ENCODE measurements at regions not wholly inside any gene's neighbourhood (a gene's known extent, or its start where the extent isn't known, plus 50 kb on each side); places are given as distances from the start of the nearest gene placed in this dataset.

DNA sequence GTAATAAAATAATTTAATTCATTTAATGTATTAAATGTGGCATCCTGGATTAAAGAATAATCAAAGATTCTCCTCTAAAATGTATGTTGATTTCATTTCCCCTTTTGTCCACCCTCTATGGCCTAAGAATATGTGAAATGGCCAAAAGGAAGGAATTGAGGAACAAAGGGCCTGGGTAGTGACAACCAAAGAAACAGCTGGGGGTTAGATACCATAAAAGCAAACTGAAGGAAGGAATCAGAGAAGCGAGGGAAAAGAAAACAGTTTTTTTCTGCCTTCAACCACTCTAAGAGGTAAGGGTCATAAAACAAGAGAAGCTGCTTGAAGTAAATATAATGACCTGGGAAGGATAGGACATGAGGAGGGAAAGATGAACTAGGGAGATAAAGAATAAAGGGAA lies 139.3 kb downstream of the FAM76B start:
- no peak overlapping the region for H3K4me3 ChIP-seq (ENCODE audit: low read depth in 1 of 2, low read length in 1 of 2)

GRCh38 chr11:95647871-95648270 lies 141.7 kb downstream of the FAM76B start:
- Histone ChIP-seq H3K4me1 (ENCODE audit: control insufficient read depth in 1 of 2, insufficient read depth in 1 of 2, low read depth in 1 of 2, low read length in 1 of 2) (peaks cover 9 to 16% of the 10 kb centered on the region in 2 experiments), H3K27me3 (no peaks in the 10 kb centered on the region), H3K36me3 (no peaks in the 10 kb centered on the region), H3K4me3 (ENCODE audit: low read depth in 1 of 2, low read length in 1 of 2) (no peak overlapping the region), H3K27ac (no peak overlapping the region), H3K9me3 (no peaks in the 10 kb centered on the region)
- TF ChIP-seq CTCF (IDR thresholded peaks at IDR 0.05): no peak

More for the DNA sequence above, 139.3 kb downstream of the FAM76B start:
- no peaks in the 10 kb centered on the region for H3K27me3 ChIP-seq
- H3K4me1 ChIP-seq (ENCODE audit: control insufficient read depth in 1 of 2, insufficient read depth in 1 of 2, low read depth in 1 of 2, low read length in 1 of 2): peaks cover 9 to 16% of the 10 kb centered on the region in 2 experiments
- H3K27ac ChIP-seq: peak overlapping the region; percentile 13
- no peak for TF ChIP-seq CTCF (IDR thresholded peaks at IDR 0.05)
- H3K9me3 ChIP-seq: no peaks in the 10 kb centered on the region
- H3K36me3 ChIP-seq: no peaks in the 10 kb centered on the region

GRCh38 chr11:95647355-95647754 lies 142.2 kb downstream of the FAM76B start:
- Histone ChIP-seq H3K36me3 (no peaks in the 10 kb centered on the region), H3K27ac (no peak overlapping the region), H3K27me3 (no peaks in the 10 kb centered on the region), H3K9me3 (no peaks in the 10 kb centered on the region), H3K4me3 (ENCODE audit: low read depth in 1 of 2, low read length in 1 of 2) (no peak overlapping the region), H3K4me1 (ENCODE audit: control insufficient read depth in 1 of 2, insufficient read depth in 1 of 2, low read depth in 1 of 2, low read length in 1 of 2) (peaks cover 9 to 16% of the 10 kb centered on the region in 2 experiments)
- no peak for TF ChIP-seq CTCF (IDR thresholded peaks at IDR 0.05)

GRCh38 chr11:95641495-95641894 lies 148.1 kb downstream of the FAM76B start:
- no peak for TF ChIP-seq CTCF (IDR thresholded peaks at IDR 0.05)
- no peak overlapping the region for H3K27ac ChIP-seq

GRCh38 chr11:95638501-95638900 lies 151.1 kb downstream of the FAM76B start:
- TF ChIP-seq CTCF (IDR thresholded peaks at IDR 0.05): no peak
- Histone ChIP-seq H3K4me1 (ENCODE audit: control insufficient read depth in 1 of 2, insufficient read depth in 1 of 2, low read depth in 1 of 2, low read length in 1 of 2) (peaks cover 7 to 10% of the 10 kb centered on the region in 2 experiments), H3K36me3 (no peaks in the 10 kb centered on the region), H3K27me3 (no peaks in the 10 kb centered on the region), H3K9me3 (no peaks in the 10 kb centered on the region), H3K4me3 (ENCODE audit: low read depth in 1 of 2, low read length in 1 of 2) (no peak overlapping the region), H3K27ac (no peak overlapping the region)

More at GRCh38 chr11:95641495-95641894, 148.1 kb downstream of the FAM76B start:
- Histone ChIP-seq H3K9me3 (no peaks in the 10 kb centered on the region), H3K4me3 (ENCODE audit: low read depth in 1 of 2, low read length in 1 of 2) (no peak overlapping the region), H3K27me3 (no peaks in the 10 kb centered on the region), H3K36me3 (no peaks in the 10 kb centered on the region), H3K4me1 (ENCODE audit: control insufficient read depth in 1 of 2, insufficient read depth in 1 of 2, low read depth in 1 of 2, low read length in 1 of 2) (peaks cover 7 to 10% of the 10 kb centered on the region in 2 experiments)
